HCEC 1CT (cell line): ENCODE measurements at regions not wholly inside any gene's neighbourhood (a gene's known extent, or its start where the extent isn't known, plus 50 kb on each side); places are given as distances from the start of the nearest gene placed in this dataset.
A peak's percentile ranks its signal among the peaks of the same experiment; 100 is the strongest.
"Not testable (repeated sequence)": the region's sequence is repeated elsewhere in the genome, so short reads cannot be mapped to it uniquely, and the experiment has no call there.

Source experiments
- DNase-seq: peaks from one replicate; pipeline ENCODE4 v3.0.0-alpha.2; 2017

- peak; percentile 73 for DNase-seq
Observed at GRCh38 chr20:50346374-50347283, 156.0 kb downstream of the CEBPB start.

- no peak for DNase-seq
Observed at GRCh38 chr20:50347284-50348063, 156.8 kb downstream of the CEBPB start.

GRCh38 chr20:50348096-50348495, 157.5 kb downstream of the CEBPB start:
- no peak for DNase-seq

GRCh38 chr20:50350510-50351249, 159.5 kb upstream of the PTPN1 start:
- no peak for DNase-seq

GRCh38 chr20:50351541-50351940, 158.6 kb upstream of the PTPN1 start:
- DNase-seq: no peak

- DNase-seq: no peak
Observed at GRCh38 chr20:50353289-50353961, 156.8 kb upstream of the PTPN1 start.

GRCh38 chr20:50354721-50355589, 155.2 kb upstream of the PTPN1 start:
- DNase-seq: no peak

GRCh38 chr20:50355590-50356524, 154.3 kb upstream of the PTPN1 start:
- DNase-seq: no peak

- no peak for DNase-seq
Observed at GRCh38 chr20:50356525-50356885, 153.7 kb upstream of the PTPN1 start.

- no peak for DNase-seq
Observed at GRCh38 chr20:50356962-50357782, 153.0 kb upstream of the PTPN1 start.

- DNase-seq: no peak
Observed at GRCh38 chr20:50357783-50358161, 152.4 kb upstream of the PTPN1 start.

GRCh38 chr20:50358166-50358565, 152.0 kb upstream of the PTPN1 start:
- DNase-seq: no peak

GRCh38 chr20:50358971-50359370, 151.2 kb upstream of the PTPN1 start:
- DNase-seq: no peak

- DNase-seq: no peak
Observed at GRCh38 chr20:50359607-50360217, 150.5 kb upstream of the PTPN1 start.

GRCh38 chr20:50360218-50360672, 149.9 kb upstream of the PTPN1 start:
- DNase-seq: no peak

GRCh38 chr20:50360921-50361320, 149.3 kb upstream of the PTPN1 start:
- no peak for DNase-seq

GRCh38 chr20:50362177-50362576, 148.0 kb upstream of the PTPN1 start:
- DNase-seq: not testable (repeated sequence)

- DNase-seq: no peak
Observed at GRCh38 chr20:50363027-50363426, 147.2 kb upstream of the PTPN1 start.

GRCh38 chr20:50363479-50363878, 146.7 kb upstream of the PTPN1 start:
- no peak for DNase-seq
